ENCODE measurements at regions not wholly inside any gene's neighbourhood (a gene's known extent, or its start where the extent isn't known, plus 50 kb on each side); places are given as distances from the start of the nearest gene placed in this dataset.

GRCh38 chr11:96755209-96755608 is 365.4 kb downstream of the JRKL start:
- TF ChIP-seq CTCF (IDR thresholded peaks at IDR 0.05) (no peak), EZH2 (IDR thresholded peaks at IDR 0.05; ENCODE audit: borderline replicate concordance, insufficient read depth, low read depth, low read length, poor library complexity, severe bottlenecking) (no peak)
